Glutamatergic neuron (in vitro differentiated cells): ENCODE measurements at regions not wholly inside any gene's neighbourhood (a gene's known extent, or its start where the extent isn't known, plus 50 kb on each side); places are given as distances from the start of the nearest gene placed in this dataset.

ENCODE experiments used
- DNase-seq: peaks from one replicate; pipeline ENCODE4 v3.0.0; 2022
- H3K27ac Mint-ChIP-seq: one replicate; pipeline ENCODE4 v1.8.0; 2020; ENCODE audit warnings: mild to moderate bottlenecking, mixed read lengths, inconsistent platforms; ENCODE audit not compliant: unreplicated experiment
- H3K27me3 Mint-ChIP-seq: one replicate; pipeline ENCODE4 v1.8.0; 2020; ENCODE audit warnings: mild to moderate bottlenecking, moderate library complexity, mixed read lengths, inconsistent platforms; ENCODE audit not compliant: unreplicated experiment
- H3K36me3 Mint-ChIP-seq: one replicate; pipeline ENCODE4 v1.8.0; 2020; ENCODE audit warnings: mild to moderate bottlenecking, mixed read lengths, inconsistent platforms; ENCODE audit not compliant: unreplicated experiment
- H3K4me1 Mint-ChIP-seq: one replicate; pipeline ENCODE4 v1.8.0; 2020; ENCODE audit warnings: mild to moderate bottlenecking, low read depth, mixed read lengths, inconsistent platforms; ENCODE audit not compliant: unreplicated experiment
- H3K4me3 Mint-ChIP-seq: one replicate; pipeline ENCODE4 v1.8.0; 2020; ENCODE audit warnings: mild to moderate bottlenecking, mixed read lengths, inconsistent platforms; ENCODE audit not compliant: unreplicated experiment
- H3K9me3 Mint-ChIP-seq: one replicate; pipeline ENCODE4 v1.8.0; 2020; ENCODE audit warnings: mild to moderate bottlenecking, moderate library complexity, mixed read lengths, inconsistent platforms; ENCODE audit not compliant: unreplicated experiment
- CTCF ChIP-seq: fragments of 200-600 bp; sonication (generic); IDR thresholded peaks from one replicate; pipeline ENCODE4 v1.5.0; 2021; ENCODE audit not compliant: partially characterized antibody, unreplicated experiment

- no peak for TF ChIP-seq CTCF
- H3K4me3 Mint-ChIP-seq: no peak overlapping the region
- no peaks in the 10 kb centered on the region for H3K9me3 Mint-ChIP-seq
- no peaks in the 10 kb centered on the region for H3K27me3 Mint-ChIP-seq
- H3K4me1 Mint-ChIP-seq: no peaks in the 10 kb centered on the region
- no peak for DNase-seq
- no peaks in the 10 kb centered on the region for H3K36me3 Mint-ChIP-seq
- no peak overlapping the region for H3K27ac Mint-ChIP-seq
Measured at GRCh38 chr4:34139346-34139745, 2105.0 kb downstream of the ARAP2 start.

DNA sequence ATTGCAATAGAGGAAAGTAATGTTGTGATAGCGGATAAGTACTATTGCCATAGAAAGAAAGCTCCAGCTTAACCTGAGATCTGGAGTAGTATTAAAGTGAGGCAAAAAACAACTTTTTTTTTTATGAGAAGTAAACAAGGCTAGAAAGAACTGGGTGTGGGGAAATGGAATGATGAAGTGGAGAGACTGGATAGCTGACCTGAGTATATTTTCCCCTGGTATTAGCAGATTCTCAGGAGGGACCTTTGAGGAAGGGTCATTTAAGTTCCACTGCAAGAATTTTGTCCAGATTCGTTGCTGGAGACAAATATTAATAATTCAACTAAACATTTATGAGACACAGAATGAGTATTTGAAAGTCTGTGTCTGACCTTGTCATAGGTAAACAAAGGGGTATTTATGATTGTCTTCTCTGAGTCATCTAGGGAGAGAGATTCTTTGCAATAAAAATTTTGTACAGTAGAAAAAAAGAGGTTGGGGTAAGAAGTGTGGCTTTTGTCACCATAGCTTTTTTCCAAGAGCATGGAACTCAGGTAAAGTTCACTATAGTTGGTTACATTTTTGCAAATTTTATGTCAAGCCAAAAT lies 2095.9 kb downstream of the ARAP2 start:
- no peak for DNase-seq
- no peak overlapping the region for H3K4me3 Mint-ChIP-seq
- TF ChIP-seq CTCF: no peak
- H3K27ac Mint-ChIP-seq: no peak overlapping the region
- no peaks in the 10 kb centered on the region for H3K36me3 Mint-ChIP-seq
- H3K4me1 Mint-ChIP-seq: no peaks in the 10 kb centered on the region
- no peaks in the 10 kb centered on the region for H3K9me3 Mint-ChIP-seq
- H3K27me3 Mint-ChIP-seq: no peaks in the 10 kb centered on the region

DNA sequence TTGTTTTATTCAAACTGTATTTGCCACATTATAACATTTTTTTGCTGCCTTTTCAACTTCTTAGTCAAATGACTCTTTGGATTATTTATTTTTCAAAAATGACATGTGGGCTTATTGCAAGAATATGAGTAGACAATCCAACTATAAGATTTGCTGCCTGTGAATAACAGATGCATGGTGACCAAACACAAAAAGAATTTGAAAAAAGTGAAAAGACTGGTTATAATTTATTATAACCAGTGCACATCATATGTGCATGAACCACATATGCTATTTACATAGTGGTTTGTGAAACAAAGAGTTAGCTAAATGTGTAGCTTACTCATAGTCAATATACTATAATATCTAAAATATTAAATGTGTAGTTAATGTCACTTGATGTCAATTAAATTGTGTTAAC lies 2086.8 kb downstream of the ARAP2 start:
- Mint-ChIP-seq H3K9me3 (no peaks in the 10 kb centered on the region), H3K27me3 (peaks cover 3% of the 10 kb centered on the region), H3K4me3 (no peak overlapping the region), H3K4me1 (no peaks in the 10 kb centered on the region), H3K36me3 (peaks cover 4% of the 10 kb centered on the region), H3K27ac (no peak overlapping the region)
- DNase-seq: no peak
- no peak for TF ChIP-seq CTCF

DNA sequence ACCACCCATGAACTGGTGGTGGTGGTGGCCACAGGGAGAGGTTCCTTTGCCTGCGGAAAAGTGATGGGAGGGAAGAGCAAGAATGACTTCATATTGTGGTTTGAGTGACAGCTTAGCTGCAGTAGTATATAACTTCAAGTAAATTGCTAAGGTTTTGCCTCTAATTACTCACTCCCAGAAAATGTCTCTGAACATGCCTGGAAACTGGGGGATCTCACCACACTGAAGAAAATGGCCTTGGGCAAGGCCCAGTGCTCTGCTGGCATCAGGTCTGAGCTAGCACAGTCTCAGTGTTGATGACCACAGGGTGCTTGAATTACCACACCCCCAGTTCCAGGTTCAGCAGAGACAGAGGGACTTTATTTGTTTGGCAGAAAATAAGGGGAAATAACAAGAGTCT lies 2085.4 kb downstream of the ARAP2 start:
- peaks cover 4% of the 10 kb centered on the region for H3K36me3 Mint-ChIP-seq
- no peak for DNase-seq
- no peak overlapping the region for H3K27ac Mint-ChIP-seq
- no peaks in the 10 kb centered on the region for H3K9me3 Mint-ChIP-seq
- TF ChIP-seq CTCF: no peak
- H3K4me3 Mint-ChIP-seq: no peak overlapping the region
- H3K4me1 Mint-ChIP-seq: no peaks in the 10 kb centered on the region
- peaks cover 3% of the 10 kb centered on the region for H3K27me3 Mint-ChIP-seq

DNA sequence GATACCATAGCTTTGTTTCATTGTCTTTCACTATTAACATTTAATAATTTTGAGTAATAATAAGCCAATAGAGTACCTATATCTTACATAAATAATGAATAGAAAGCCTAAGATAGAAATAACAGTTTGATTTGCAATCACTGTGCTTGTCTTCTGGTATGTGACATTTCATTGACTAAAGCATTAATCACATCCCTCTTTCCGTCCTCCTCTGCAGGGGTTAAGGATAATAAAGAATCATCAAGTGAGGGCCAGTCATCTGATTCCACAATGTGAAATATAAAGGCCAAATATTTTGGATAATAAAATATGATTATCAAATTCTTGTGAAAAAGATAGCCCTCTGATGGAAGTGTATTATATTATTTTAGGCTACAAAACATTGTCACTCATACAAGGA lies 2073.4 kb downstream of the ARAP2 start:
- no peak for DNase-seq
- Mint-ChIP-seq H3K27ac (no peak overlapping the region), H3K4me1 (no peaks in the 10 kb centered on the region), H3K4me3 (no peak overlapping the region), H3K27me3 (no peaks in the 10 kb centered on the region), H3K36me3 (no peaks in the 10 kb centered on the region), H3K9me3 (no peaks in the 10 kb centered on the region)
- no peak for TF ChIP-seq CTCF
